ENCODE measurements at regions not wholly inside any gene's neighbourhood (a gene's known extent, or its start where the extent isn't known, plus 50 kb on each side); places are given as distances from the start of the nearest gene placed in this dataset.

GRCh38 chr20:60080401-60080800, 122.2 kb downstream of the CDH26 start:
- no peak for TF ChIP-seq ESRRG (CRISPR knock-in tag; IDR thresholded peaks at IDR 0.05)
- TF ChIP-seq GLIS3 (CRISPR knock-in tag; IDR thresholded peaks at IDR 0.05): no peak
- TF ChIP-seq ZNF70 (CRISPR knock-in tag; IDR thresholded peaks at IDR 0.05): no peak
- no peak for TF ChIP-seq TOX (CRISPR knock-in tag; IDR thresholded peaks at IDR 0.05; ENCODE audit: borderline replicate concordance)
- TF ChIP-seq ZFP3 (CRISPR knock-in tag; IDR thresholded peaks at IDR 0.05): no peak
- no peak for TF ChIP-seq POU6F1 (CRISPR knock-in tag; IDR thresholded peaks at IDR 0.05; ENCODE audit: borderline replicate concordance, low read depth)
- no peak for TF ChIP-seq RARB (CRISPR knock-in tag; IDR thresholded peaks at IDR 0.05)
- no peak for TF ChIP-seq CREB5 (CRISPR knock-in tag; IDR thresholded peaks at IDR 0.05; ENCODE audit: low read depth)
- TF ChIP-seq PPARA (CRISPR knock-in tag; IDR thresholded peaks at IDR 0.05; ENCODE audit: borderline replicate concordance): no peak
- no peak for TF ChIP-seq ARNTL (CRISPR knock-in tag; IDR thresholded peaks at IDR 0.05; ENCODE audit: borderline replicate concordance, low read depth)
- TF ChIP-seq PATZ1 (CRISPR knock-in tag; IDR thresholded peaks at IDR 0.05; ENCODE audit: borderline replicate concordance): no peak
